Testis (tissue), 2 donors: ENCODE measurements at regions not wholly inside any gene's neighbourhood (a gene's known extent, or its start where the extent isn't known, plus 50 kb on each side); places are given as distances from the start of the nearest gene placed in this dataset.

Experiments
- DNase-seq: peaks from one replicate; pipeline ENCODE4 v3.0.0-alpha.2; 2019
- H3K27ac ChIP-seq, 2 donors: fragments of 200-600 bp; sonication (generic); one replicate each; pipeline ENCODE4 v1.5.1; 2019
- H3K27me3 ChIP-seq: fragments of 200-600 bp; sonication (generic); one replicate; pipeline ENCODE4 v1.5.1; 2019
- H3K36me3 ChIP-seq: fragments of 200-600 bp; sonication (generic); one replicate; pipeline ENCODE4 v1.5.1; 2017; ENCODE audit warnings: low read depth; ENCODE audit errors: missing control alignments
- H3K4me1 ChIP-seq: fragments of 200-600 bp; sonication (generic); one replicate; pipeline ENCODE4 v1.5.1; 2019
- H3K4me3 ChIP-seq, 2 donors: fragments of 200-600 bp; sonication (generic); one replicate each; pipeline ENCODE4 v1.5.1; 2017 to 2019
- H3K9me3 ChIP-seq: fragments of 200-600 bp; sonication (generic); one replicate; pipeline ENCODE4 v1.5.1; 2017
- POLR2A ChIP-seq: fragments of 450-650 bp; IDR thresholded peaks from one replicate; pipeline ENCODE4 v1.6.1; 2017; ENCODE audit warnings: antibody characterized with exemption, mild to moderate bottlenecking, moderate library complexity
- WGBS, 2 donors: methylation state at CpG; one replicate each; pipeline ENCODE4 v1.1.5; 2018; 5-methylcytosine and 5-hydroxymethylcytosine counted together
- intact Hi-C: fragments of 100-400 bp; cut with DNase I; formaldehyde crosslinking; loops from one replicate; pipeline ENCODE4 v1.15.1; 2023; ENCODE audit warnings: low total_unique reads
- TF ChIP-seq, protein P1 (sequence below), 3 experiments: fragments of 450-650 bp in 2 of 3; fragments of 200-600 bp in 1 of 3; sonication (generic) in 1 of 3; IDR thresholded peaks; one replicate each; pipeline ENCODE4 v1.5.1; 2016 to 2019; ENCODE audit warnings: antibody characterized with exemption in 3 of 3, mild to moderate bottlenecking in 2 of 3, moderate library complexity in 1 of 3

- Histone ChIP-seq H3K4me1 (no peaks in the 10 kb centered on the region), H3K9me3 (no peaks in the 10 kb centered on the region), H3K4me3 (no peak overlapping the region), H3K27ac (no peak overlapping the region), H3K36me3 (no peaks in the 10 kb centered on the region), H3K27me3 (no peaks in the 10 kb centered on the region)
- 91 to 92% methylated on average over 24 to 34 of the region's 34 CpGs for WGBS, 2 donors
- peak; percentile 2 for DNase-seq
- intact Hi-C loops: no loop called here
- TF ChIP-seq POLR2A: no peak
- TF ChIP-seq, protein P1, sequence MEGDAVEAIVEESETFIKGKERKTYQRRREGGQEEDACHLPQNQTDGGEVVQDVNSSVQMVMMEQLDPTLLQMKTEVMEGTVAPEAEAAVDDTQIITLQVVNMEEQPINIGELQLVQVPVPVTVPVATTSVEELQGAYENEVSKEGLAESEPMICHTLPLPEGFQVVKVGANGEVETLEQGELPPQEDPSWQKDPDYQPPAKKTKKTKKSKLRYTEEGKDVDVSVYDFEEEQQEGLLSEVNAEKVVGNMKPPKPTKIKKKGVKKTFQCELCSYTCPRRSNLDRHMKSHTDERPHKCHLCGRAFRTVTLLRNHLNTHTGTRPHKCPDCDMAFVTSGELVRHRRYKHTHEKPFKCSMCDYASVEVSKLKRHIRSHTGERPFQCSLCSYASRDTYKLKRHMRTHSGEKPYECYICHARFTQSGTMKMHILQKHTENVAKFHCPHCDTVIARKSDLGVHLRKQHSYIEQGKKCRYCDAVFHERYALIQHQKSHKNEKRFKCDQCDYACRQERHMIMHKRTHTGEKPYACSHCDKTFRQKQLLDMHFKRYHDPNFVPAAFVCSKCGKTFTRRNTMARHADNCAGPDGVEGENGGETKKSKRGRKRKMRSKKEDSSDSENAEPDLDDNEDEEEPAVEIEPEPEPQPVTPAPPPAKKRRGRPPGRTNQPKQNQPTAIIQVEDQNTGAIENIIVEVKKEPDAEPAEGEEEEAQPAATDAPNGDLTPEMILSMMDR (IDR thresholded peaks at IDR 0.05): no peak
Measured at GRCh38 chr22:49298834-49299750, 528.6 kb downstream of the BRD1 start.

DNA sequence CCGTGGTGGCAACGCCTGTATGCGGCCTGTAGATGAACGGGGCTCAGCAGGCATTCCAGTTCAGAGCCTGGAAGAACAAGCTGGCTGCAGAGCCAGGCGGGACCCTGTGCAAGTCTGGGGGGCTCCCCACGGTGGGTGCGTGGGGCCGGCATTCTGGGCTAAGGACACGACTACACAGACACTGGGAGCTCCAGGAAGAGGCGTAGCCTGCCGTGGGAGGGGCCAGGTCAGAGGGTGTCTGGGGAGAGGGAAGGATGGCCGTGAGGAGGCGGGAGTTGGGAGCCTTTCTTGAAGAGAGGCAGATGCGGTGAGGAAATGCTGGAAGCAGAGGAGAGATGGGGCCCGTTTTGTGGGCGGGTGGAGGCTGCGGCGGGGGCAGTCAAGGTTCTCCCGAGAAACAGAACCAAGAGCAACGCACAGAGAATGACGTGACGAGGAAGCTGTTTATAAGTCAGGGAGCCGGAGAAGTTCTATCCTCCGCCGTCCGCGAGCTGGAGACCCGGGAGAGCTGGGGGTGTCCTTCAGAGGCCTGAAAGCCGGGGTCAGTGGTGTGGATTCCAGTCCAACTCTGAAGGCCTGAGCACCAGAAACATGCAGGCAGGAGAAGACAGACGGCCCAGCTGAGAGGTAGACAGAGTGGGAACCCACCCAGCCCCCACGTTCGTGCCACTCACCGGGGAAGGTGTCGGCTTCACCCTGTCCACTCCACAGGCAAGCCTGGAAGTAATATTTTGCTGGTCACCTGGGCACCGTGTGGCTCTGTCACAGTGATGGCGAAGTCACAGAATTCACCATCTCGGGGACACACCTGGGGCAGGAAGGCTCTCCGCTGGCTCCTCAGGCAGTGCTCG is 529.6 kb downstream of the BRD1 start:
- Histone ChIP-seq H3K4me1 (no peaks in the 10 kb centered on the region), H3K4me3 (no peak overlapping the region), H3K9me3 (no peaks in the 10 kb centered on the region), H3K36me3 (no peaks in the 10 kb centered on the region), H3K27me3 (no peaks in the 10 kb centered on the region), H3K27ac (no peak overlapping the region)
- peak; percentile 10 for DNase-seq
- intact Hi-C loops: no loop called here
- 72 to 75% methylated on average over 39 of the region's 39 CpGs for WGBS, 2 donors
- TF ChIP-seq, protein P1 (IDR thresholded peaks at IDR 0.05): no peak
- TF ChIP-seq POLR2A: no peak

DNA sequence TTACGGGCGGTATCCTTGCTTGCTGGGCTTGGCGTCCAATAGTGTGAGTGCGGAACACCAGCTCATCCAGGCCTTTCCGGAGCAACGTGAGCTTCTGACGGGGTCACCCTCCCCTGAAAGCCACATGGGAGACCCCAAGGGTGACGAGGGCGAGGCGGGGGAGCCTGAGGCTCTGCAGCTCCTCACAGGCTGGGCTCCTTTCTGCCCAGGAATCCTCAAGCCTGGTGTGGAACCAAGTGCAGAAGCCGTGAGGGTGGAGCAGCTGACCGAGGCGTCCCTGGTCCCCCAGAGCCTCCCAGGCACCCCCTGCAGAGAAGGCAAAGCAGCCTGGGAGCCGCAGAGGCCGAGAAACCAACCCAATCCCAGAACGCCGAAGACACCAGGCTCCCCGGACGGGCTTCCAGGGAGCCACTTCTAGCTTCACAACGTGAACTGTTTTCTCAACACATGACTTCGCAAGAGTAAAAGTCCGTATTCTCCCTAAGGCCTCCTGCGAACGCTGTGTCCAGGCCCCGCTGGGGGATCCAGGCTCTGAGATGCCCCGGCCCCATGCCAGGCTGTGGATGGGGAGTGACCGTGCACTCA is 530.3 kb downstream of the BRD1 start:
- no peak overlapping the region for H3K27ac ChIP-seq
- H3K4me1 ChIP-seq: no peaks in the 10 kb centered on the region
- no peaks in the 10 kb centered on the region for H3K9me3 ChIP-seq
- no peaks in the 10 kb centered on the region for H3K36me3 ChIP-seq
- H3K4me3 ChIP-seq: no peak overlapping the region
- intact Hi-C loops: no loop called here
- WGBS, 2 donors: 92% methylated on average over 14 to 27 of the region's 27 CpGs
- DNase-seq: no peak
- TF ChIP-seq POLR2A: no peak
- TF ChIP-seq, protein P1 (IDR thresholded peaks at IDR 0.05): no peak
- no peaks in the 10 kb centered on the region for H3K27me3 ChIP-seq

DNA sequence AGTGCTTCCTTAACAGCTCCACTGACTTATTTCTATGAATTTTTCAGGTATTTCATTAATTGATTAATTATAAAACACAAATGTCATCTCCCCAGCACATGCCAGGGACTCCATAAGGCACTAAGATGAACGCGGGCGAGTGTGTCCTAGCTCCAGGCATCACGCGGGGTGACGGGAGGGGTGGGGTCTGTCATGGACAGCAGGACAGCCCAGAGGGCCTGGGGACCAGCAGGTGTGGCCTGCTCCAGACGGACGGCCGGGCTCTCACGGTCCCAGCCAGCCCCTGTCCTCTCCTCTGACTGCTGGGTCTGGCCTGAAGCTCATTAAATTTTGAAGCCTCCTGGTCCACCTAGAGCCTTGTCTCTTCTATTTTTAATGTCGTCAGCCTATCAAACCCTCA is 531.1 kb downstream of the BRD1 start:
- 91 to 95% methylated on average over 11 of the region's 11 CpGs for WGBS, 2 donors
- TF ChIP-seq, protein P1 (IDR thresholded peaks at IDR 0.05): no peak
- no peak for TF ChIP-seq POLR2A
- peak; percentile 7 for DNase-seq
- Histone ChIP-seq H3K27me3 (no peaks in the 10 kb centered on the region), H3K36me3 (no peaks in the 10 kb centered on the region), H3K27ac (no peak overlapping the region), H3K4me3 (no peak overlapping the region), H3K4me1 (no peaks in the 10 kb centered on the region), H3K9me3 (no peaks in the 10 kb centered on the region)
- intact Hi-C loops: no loop called here
